ENCODE measurements at regions not wholly inside any gene's neighbourhood (a gene's known extent, or its start where the extent isn't known, plus 50 kb on each side); places are given as distances from the start of the nearest gene placed in this dataset.

- H3K27me3 Mint-ChIP-seq (ENCODE audit: unreplicated experiment) = no peaks in the 10 kb centered on the region
- no peak overlapping the region for H3K4me3 Mint-ChIP-seq (ENCODE audit: unreplicated experiment)
- peak; percentile 16 for DNase-seq (ENCODE audit: low spot score)
- peaks cover 3% of the 10 kb centered on the region for H3K4me1 Mint-ChIP-seq (ENCODE audit: unreplicated experiment)
- TF ChIP-seq, protein P1, sequence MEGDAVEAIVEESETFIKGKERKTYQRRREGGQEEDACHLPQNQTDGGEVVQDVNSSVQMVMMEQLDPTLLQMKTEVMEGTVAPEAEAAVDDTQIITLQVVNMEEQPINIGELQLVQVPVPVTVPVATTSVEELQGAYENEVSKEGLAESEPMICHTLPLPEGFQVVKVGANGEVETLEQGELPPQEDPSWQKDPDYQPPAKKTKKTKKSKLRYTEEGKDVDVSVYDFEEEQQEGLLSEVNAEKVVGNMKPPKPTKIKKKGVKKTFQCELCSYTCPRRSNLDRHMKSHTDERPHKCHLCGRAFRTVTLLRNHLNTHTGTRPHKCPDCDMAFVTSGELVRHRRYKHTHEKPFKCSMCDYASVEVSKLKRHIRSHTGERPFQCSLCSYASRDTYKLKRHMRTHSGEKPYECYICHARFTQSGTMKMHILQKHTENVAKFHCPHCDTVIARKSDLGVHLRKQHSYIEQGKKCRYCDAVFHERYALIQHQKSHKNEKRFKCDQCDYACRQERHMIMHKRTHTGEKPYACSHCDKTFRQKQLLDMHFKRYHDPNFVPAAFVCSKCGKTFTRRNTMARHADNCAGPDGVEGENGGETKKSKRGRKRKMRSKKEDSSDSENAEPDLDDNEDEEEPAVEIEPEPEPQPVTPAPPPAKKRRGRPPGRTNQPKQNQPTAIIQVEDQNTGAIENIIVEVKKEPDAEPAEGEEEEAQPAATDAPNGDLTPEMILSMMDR (IDR thresholded peaks at IDR 0.05; ENCODE audit: unreplicated experiment) = no peak
- no peaks in the 10 kb centered on the region for H3K36me3 Mint-ChIP-seq (ENCODE audit: low read depth, unreplicated experiment)
- H3K9me3 Mint-ChIP-seq (ENCODE audit: unreplicated experiment) = no peaks in the 10 kb centered on the region
- H3K27ac Mint-ChIP-seq (ENCODE audit: unreplicated experiment) = no peak overlapping the region
Measured at GRCh38 chr1:177351361-177352108, 180.8 kb downstream of the BRINP2 start.

- no peaks in the 10 kb centered on the region for H3K9me3 Mint-ChIP-seq (ENCODE audit: unreplicated experiment)
- H3K27ac Mint-ChIP-seq (ENCODE audit: unreplicated experiment) = no peak overlapping the region
- H3K27me3 Mint-ChIP-seq (ENCODE audit: unreplicated experiment) = peaks cover 1% of the 10 kb centered on the region
- H3K36me3 Mint-ChIP-seq (ENCODE audit: low read depth, unreplicated experiment) = no peaks in the 10 kb centered on the region
- no peak for DNase-seq (ENCODE audit: low spot score)
- H3K4me1 Mint-ChIP-seq (ENCODE audit: unreplicated experiment) = no peaks in the 10 kb centered on the region
- TF ChIP-seq, protein P1 (IDR thresholded peaks at IDR 0.05; ENCODE audit: unreplicated experiment) = no peak
- no peak overlapping the region for H3K4me3 Mint-ChIP-seq (ENCODE audit: unreplicated experiment)
Measured at GRCh38 chr1:177346790-177347359, 176.1 kb downstream of the BRINP2 start.

DNA sequence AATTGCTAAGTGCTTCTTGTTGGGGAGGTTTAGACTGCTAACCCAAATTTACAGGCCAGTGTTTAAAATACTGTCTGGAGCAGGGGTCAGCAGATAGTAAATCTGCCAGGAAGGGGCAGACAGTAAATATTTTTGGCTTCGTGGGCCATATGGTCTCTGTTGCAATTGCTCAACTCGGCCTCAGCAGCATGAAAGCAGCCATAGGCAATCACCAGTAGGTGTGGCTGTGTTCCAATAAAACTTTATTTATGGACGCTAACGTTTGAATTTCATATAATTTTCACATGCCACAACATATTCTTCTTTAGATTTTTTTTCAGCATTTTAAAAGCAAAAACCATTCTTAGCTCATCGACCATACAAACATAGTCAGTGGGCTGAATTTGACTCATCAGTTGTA is 172.7 kb downstream of the BRINP2 start:
- Mint-ChIP-seq H3K36me3 (ENCODE audit: low read depth, unreplicated experiment) (no peaks in the 10 kb centered on the region), H3K9me3 (ENCODE audit: unreplicated experiment) (no peaks in the 10 kb centered on the region), H3K4me3 (ENCODE audit: unreplicated experiment) (no peak overlapping the region), H3K4me1 (ENCODE audit: unreplicated experiment) (no peaks in the 10 kb centered on the region), H3K27me3 (ENCODE audit: unreplicated experiment) (peaks cover 1% of the 10 kb centered on the region), H3K27ac (ENCODE audit: unreplicated experiment) (no peak overlapping the region)
- TF ChIP-seq, protein P1 (IDR thresholded peaks at IDR 0.05; ENCODE audit: unreplicated experiment) = no peak
- DNase-seq (ENCODE audit: low spot score) = no peak

DNA sequence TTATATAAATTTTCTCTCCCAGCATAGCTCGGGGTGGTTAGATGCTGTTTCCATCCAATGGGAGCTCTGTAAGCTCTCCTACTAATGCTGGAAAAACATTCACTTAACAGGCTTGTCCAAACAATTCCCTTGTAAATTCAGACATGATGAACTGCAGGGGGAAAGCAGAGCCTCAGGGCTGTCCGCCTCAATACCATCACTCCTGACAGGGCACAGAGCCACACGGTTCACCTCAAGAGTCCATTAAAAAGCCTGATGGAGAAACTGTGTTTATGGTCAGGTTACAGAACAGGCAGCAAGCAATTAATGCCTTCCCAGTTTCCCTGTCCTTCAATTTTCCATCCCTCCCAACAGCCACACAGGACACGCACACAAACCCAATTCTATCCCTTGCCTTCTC is 171.0 kb downstream of the BRINP2 start:
- no peaks in the 10 kb centered on the region for H3K9me3 Mint-ChIP-seq (ENCODE audit: unreplicated experiment)
- DNase-seq (ENCODE audit: low spot score) = no peak
- no peak overlapping the region for H3K4me3 Mint-ChIP-seq (ENCODE audit: unreplicated experiment)
- H3K36me3 Mint-ChIP-seq (ENCODE audit: low read depth, unreplicated experiment) = no peaks in the 10 kb centered on the region
- no peak overlapping the region for H3K27ac Mint-ChIP-seq (ENCODE audit: unreplicated experiment)
- TF ChIP-seq, protein P1 (IDR thresholded peaks at IDR 0.05; ENCODE audit: unreplicated experiment) = no peak
- peaks cover 1% of the 10 kb centered on the region for H3K27me3 Mint-ChIP-seq (ENCODE audit: unreplicated experiment)
- H3K4me1 Mint-ChIP-seq (ENCODE audit: unreplicated experiment) = no peaks in the 10 kb centered on the region

DNA sequence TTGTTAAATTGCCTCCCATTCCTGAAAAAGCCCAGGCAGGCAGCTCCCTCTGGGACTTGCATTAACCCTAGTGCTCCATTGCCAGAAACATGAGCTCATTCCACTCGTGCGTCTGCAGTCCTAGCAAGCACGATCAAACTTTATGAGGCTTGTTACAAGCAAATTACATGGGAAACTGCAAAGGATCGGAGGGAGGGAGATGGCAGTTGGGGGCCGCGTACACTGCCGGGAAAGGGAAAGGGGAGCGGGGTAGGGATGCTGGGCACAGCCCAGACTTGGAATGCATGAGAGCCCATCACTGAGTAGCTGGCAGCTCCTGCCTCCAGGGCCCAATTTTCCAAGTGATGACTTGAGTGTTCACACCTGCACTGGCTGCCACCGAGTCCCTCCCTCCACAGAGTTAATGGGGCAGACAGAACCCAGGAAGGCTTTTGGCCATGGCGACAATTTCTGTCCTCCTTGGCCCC is 169.9 kb downstream of the BRINP2 start:
- Mint-ChIP-seq H3K9me3 (ENCODE audit: unreplicated experiment) (no peaks in the 10 kb centered on the region), H3K27me3 (ENCODE audit: unreplicated experiment) (peaks cover 1% of the 10 kb centered on the region), H3K4me3 (ENCODE audit: unreplicated experiment) (no peak overlapping the region), H3K36me3 (ENCODE audit: low read depth, unreplicated experiment) (no peaks in the 10 kb centered on the region), H3K27ac (ENCODE audit: unreplicated experiment) (no peak overlapping the region), H3K4me1 (ENCODE audit: unreplicated experiment) (no peaks in the 10 kb centered on the region)
- TF ChIP-seq, protein P1 (IDR thresholded peaks at IDR 0.05; ENCODE audit: unreplicated experiment) = no peak
- no peak for DNase-seq (ENCODE audit: low spot score)
